GM12878 (cell line): ENCODE measurements at regions not wholly inside any gene's neighbourhood (a gene's known extent, or its start where the extent isn't known, plus 50 kb on each side); places are given as distances from the start of the nearest gene placed in this dataset.

Source experiments
- ATAC-seq: fragments of 200-7000 bp; cut with Tn5 transposase; 3 replicates; pipeline ENCODE4 v1.9.1; 2020; ENCODE audit warnings: mild to moderate bottlenecking, moderate library complexity
- BruUV-seq: library from RNA; stranded (reverse); fragments of 400-500 nt; replicated peaks from 2 replicates; lab custom pipeline; 2021; lab: Mats Ljungman, UMichigan
- CTCF ChIA-PET: fragments of 300-600 bp; sonication (Branson Sonifier 250); formaldehyde crosslinking; extraction: SDS; loops from one replicate; lab custom pipeline; 2021; ENCODE audit warnings: inconsistent platforms; lab: Yijun Ruan, JAX
- POLR2A ChIA-PET: fragments of 350-600 bp; formaldehyde crosslinking; extraction: SDS; loops from one replicate; lab custom pipeline; 2021; ENCODE audit warnings: inconsistent platforms; lab: Charles Lee
- RAD21 ChIA-PET: fragments of 300-600 bp; sonication (Branson Sonifier 250); formaldehyde crosslinking; loops from one replicate; lab custom pipeline; 2023; ENCODE audit warnings: antibody characterized with exemption; ENCODE audit not compliant: unreplicated experiment; lab: Charles Lee
- SMC1A ChIA-PET: fragments of 300-600 bp; sonication (Branson Sonifier 250); formaldehyde crosslinking; loops from one replicate; lab custom pipeline; 2023; ENCODE audit not compliant: unreplicated experiment, uncharacterized antibody; lab: Charles Lee
- DNase-seq: peaks from one replicate; pipeline ENCODE4 v3.0.0-alpha.2; 2011; ENCODE audit warnings: low read depth, low spot score
- FAIRE-seq: peaks from 3 replicates; lab custom pipeline; 2011; peaks lifted over from hg19 to GRCh38; lab: Jason Lieb, UNC
- H2AFZ ChIP-seq: 2 replicates; pipeline ENCODE4 v1.6.0; 2011; ENCODE audit warnings: low read depth, low read length, control low read depth; ENCODE audit not compliant: control insufficient read depth
- H3K27ac ChIP-seq: 2 replicates; pipeline ENCODE4 v1.5.1; 2011; ENCODE audit warnings: control low read depth; ENCODE audit not compliant: control insufficient read depth, insufficient read depth
- H3K27me3 ChIP-seq, 2 experiments: replicated peaks in 1 of 2; 2 replicates each; pipeline versions ENCODE4 v1.6.0 to v1.6.1; 2011; ENCODE audit warnings: low read length in 1 of 2; ENCODE audit not compliant: control insufficient read depth in 2 of 2, insufficient read depth in 2 of 2
- H3K36me3 ChIP-seq, 2 experiments: 2 replicates each; pipeline ENCODE4 v1.5.1; 2011; ENCODE audit warnings: low read length in 1 of 2; ENCODE audit not compliant: control insufficient read depth in 2 of 2, insufficient read depth in 2 of 2
- H3K4me1 ChIP-seq: 2 replicates; pipeline ENCODE4 v1.6.1; 2011; ENCODE audit warnings: mild to moderate bottlenecking, low read length, moderate library complexity, mixed read lengths; ENCODE audit not compliant: control insufficient read depth, insufficient read depth
- H3K4me2 ChIP-seq: 2 replicates; pipeline ENCODE4 v1.6.0; 2011; ENCODE audit warnings: control low read depth; ENCODE audit not compliant: control insufficient read depth, insufficient read depth
- H3K4me3 ChIP-seq: fragments of 200-600 bp; sonication (generic); 2 replicates; pipeline ENCODE4 v1.5.1; 2016
- H3K79me2 ChIP-seq: 2 replicates; pipeline ENCODE4 v1.6.0; 2011; ENCODE audit warnings: low read length; ENCODE audit not compliant: control insufficient read depth, insufficient read depth
- H3K9ac ChIP-seq: 2 replicates; pipeline ENCODE4 v1.8.0; 2011; ENCODE audit warnings: low read length, control low read depth, mixed read lengths; ENCODE audit not compliant: control insufficient read depth, insufficient read depth
- H3K9me3 ChIP-seq: replicated peaks from 3 replicates; pipeline ENCODE4 v1.5.1; 2011; ENCODE audit warnings: mild to moderate bottlenecking, low read length; ENCODE audit not compliant: control insufficient read depth, insufficient read depth
- H4K20me1 ChIP-seq: 2 replicates; pipeline ENCODE4 v1.6.0; 2011; ENCODE audit not compliant: control insufficient read depth, insufficient read depth
- ATF7 ChIP-seq: fragments of 450-650 bp; IDR thresholded peaks from 2 replicates; pipeline ENCODE4 v1.6.1; 2016; ENCODE audit warnings: low read depth, mild to moderate bottlenecking
- IKZF2 ChIP-seq, 2 experiments: fragments of 450-650 bp; IDR thresholded peaks; 2 replicates each; pipeline ENCODE4 v1.6.1; 2017; ENCODE audit warnings: mild to moderate bottlenecking in 2 of 2, moderate library complexity in 2 of 2
- LARP7 ChIP-seq: fragments of 450-650 bp; IDR thresholded peaks from 2 replicates; pipeline ENCODE4 v1.6.1; 2017; ENCODE audit warnings: mild to moderate bottlenecking
- NFIC ChIP-seq: IDR thresholded peaks from 2 replicates; pipeline ENCODE4 v1.6.1; 2012; ENCODE audit warnings: low read depth, mild to moderate bottlenecking, inconsistent platforms, low read length, moderate library complexity
- SMARCA5 ChIP-seq: fragments of 450-650 bp; IDR thresholded peaks from 2 replicates; pipeline ENCODE4 v1.6.1; 2017; ENCODE audit warnings: mild to moderate bottlenecking
- SREBF1 ChIP-seq: IDR thresholded peaks from 2 replicates; pipeline ENCODE4 v1.6.1; 2012; ENCODE audit warnings: mild to moderate bottlenecking, low read length
- SRF ChIP-seq, 2 experiments: IDR thresholded peaks; 2 replicates each; pipeline ENCODE4 v1.6.1; 2011; ENCODE audit warnings: low read depth in 2 of 2, low read length in 2 of 2, mild to moderate bottlenecking in 1 of 2, moderate library complexity in 1 of 2
- SUPT20H ChIP-seq: IDR thresholded peaks from 2 replicates; pipeline ENCODE4 v1.6.1; 2011; ENCODE audit warnings: low read depth, mild to moderate bottlenecking, low read length, moderate library complexity, borderline replicate concordance; ENCODE audit not compliant: control insufficient read depth
- SUZ12 ChIP-seq: fragments of 200-600 bp; sonication (generic); IDR thresholded peaks from one replicate; pipeline ENCODE4 v1.6.1; 2018; ENCODE audit warnings: antibody characterized with exemption, mild to moderate bottlenecking; ENCODE audit not compliant: unreplicated experiment
- ZBTB4 ChIP-seq: fragments of 450-650 bp; formaldehyde crosslinking; IDR thresholded peaks from 2 replicates; pipeline ENCODE4 v1.4.0; 2022; ENCODE audit warnings: mild to moderate bottlenecking, moderate library complexity
- WGBS: methylation state at CpG from one replicate; pipeline ENCODE4 v1.1.6; 2016; ENCODE audit warnings: low lambda C conversion rate; ENCODE audit not compliant: insufficient replicate concordance, insufficient coverage; ENCODE audit errors: missing lambda C conversion rate; 5-methylcytosine and 5-hydroxymethylcytosine counted together
- in situ Hi-C: fragments of 300-500 bp; cut with MboI; formaldehyde crosslinking; loops from 9 replicates; pipeline ENCODE4 v1.14.3; 2018; ENCODE audit warnings: mixed read lengths
- intact Hi-C: fragments of 100-400 bp; cut with micrococcal nuclease; formaldehyde crosslinking; loops from one replicate; pipeline ENCODE4 v1.14.2; 2022; ENCODE audit not compliant: unreplicated experiment
- TF ChIP-seq, protein P1 (sequence below): IDR thresholded peaks from 2 replicates; pipeline ENCODE4 v1.6.1; 2011; ENCODE audit warnings: borderline replicate concordance, low read depth, mild to moderate bottlenecking, moderate library complexity, mixed read lengths, low read length; ENCODE audit not compliant: insufficient read depth; ENCODE audit errors: extremely low read length
- TF ChIP-seq, protein P2 (sequence below): IDR thresholded peaks from 2 replicates; pipeline ENCODE4 v1.6.1; 2012; ENCODE audit warnings: low read depth, low read length, improper control_type of control experiment

GRCh38 chr6:134866563-134866962, 83.3 kb downstream of the ALDH8A1 start:
- 72% methylated on average over 2 of the region's 2 CpGs for WGBS
- TF ChIP-seq SMARCA5, result no peak
- TF ChIP-seq ZBTB4 (CRISPR knock-in tag), result no peak
- no peak for TF ChIP-seq IKZF2 (IDR thresholded peaks at IDR 0.05)
- no peak for TF ChIP-seq SRF (IDR thresholded peaks at IDR 0.05; ENCODE audit: low read depth in 2 of 2, low read length in 2 of 2)
- TF ChIP-seq SUZ12, result no peak
- TF ChIP-seq ATF7, result no peak
- TF ChIP-seq SREBF1, result no peak
- no peak for TF ChIP-seq NFIC
- TF ChIP-seq, protein P1, sequence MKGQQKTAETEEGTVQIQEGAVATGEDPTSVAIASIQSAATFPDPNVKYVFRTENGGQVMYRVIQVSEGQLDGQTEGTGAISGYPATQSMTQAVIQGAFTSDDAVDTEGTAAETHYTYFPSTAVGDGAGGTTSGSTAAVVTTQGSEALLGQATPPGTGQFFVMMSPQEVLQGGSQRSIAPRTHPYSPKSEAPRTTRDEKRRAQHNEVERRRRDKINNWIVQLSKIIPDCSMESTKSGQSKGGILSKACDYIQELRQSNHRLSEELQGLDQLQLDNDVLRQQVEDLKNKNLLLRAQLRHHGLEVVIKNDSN, result no peak
- TF ChIP-seq LARP7, result no peak
- TF ChIP-seq SUPT20H, result no peak
- TF ChIP-seq, protein P2, sequence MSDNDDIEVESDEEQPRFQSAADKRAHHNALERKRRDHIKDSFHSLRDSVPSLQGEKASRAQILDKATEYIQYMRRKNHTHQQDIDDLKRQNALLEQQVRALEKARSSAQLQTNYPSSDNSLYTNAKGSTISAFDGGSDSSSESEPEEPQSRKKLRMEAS, result no peak
- Histone ChIP-seq H3K79me2 (no peaks in the 10 kb centered on the region), H3K4me1 (peaks cover 19% of the 10 kb centered on the region), H3K9ac (no peak overlapping the region), H3K27me3 (no peaks in the 10 kb centered on the region), H4K20me1 (no peaks in the 10 kb centered on the region), H3K4me3 (no peak overlapping the region), H3K36me3 (no peaks in the 10 kb centered on the region), H3K4me2 (no peak overlapping the region), H2AFZ (no peak overlapping the region), H3K9me3 (no peaks in the 10 kb centered on the region), H3K27ac (no peak overlapping the region)
- in situ Hi-C loops (no loop called here), intact Hi-C loops (no loop called here)
- CTCF ChIA-PET, result no interaction called here
- FAIRE-seq (no peak), ATAC-seq (no peak), DNase-seq (no peak)
- SMC1A ChIA-PET, result no interaction called here
- RAD21 ChIA-PET, result no interaction called here
- POLR2A ChIA-PET, result no interaction called here
- no TSS peak for BruUV-seq
